Fibroblast of the aortic adventitia (primary cell): ENCODE measurements at regions not wholly inside any gene's neighbourhood (a gene's known extent, or its start where the extent isn't known, plus 50 kb on each side); places are given as distances from the start of the nearest gene placed in this dataset.

Source experiments
- DNase-seq: peaks from one replicate; pipeline ENCODE4 v3.0.0-alpha.2; 2010; ENCODE audit warnings: low read depth
- H3K4me3 ChIP-seq: 2 replicates; pipeline ENCODE4 v1.5.1; 2011; ENCODE audit warnings: low read depth, mild to moderate bottlenecking, control low read depth, low read length, moderate library complexity
- CTCF ChIP-seq: IDR thresholded peaks from 2 replicates; pipeline ENCODE4 v1.5.1; 2011; ENCODE audit warnings: mild to moderate bottlenecking, low read length, control low read depth, inconsistent platforms; ENCODE audit not compliant: insufficient read depth

GRCh38 chr1:187920976-187921375, 1092.2 kb downstream of the PLA2G4A start:
- DNase-seq: no peak
- no peak for TF ChIP-seq CTCF

GRCh38 chr1:187921426-187921825, 1092.7 kb downstream of the PLA2G4A start:
- no peak for DNase-seq

More at GRCh38 chr1:187920976-187921375, 1092.2 kb downstream of the PLA2G4A start:
- H3K4me3 ChIP-seq: no peak overlapping the region

GRCh38 chr1:187922255-187922654, 1093.5 kb downstream of the PLA2G4A start:
- no peak for DNase-seq
- no peak overlapping the region for H3K4me3 ChIP-seq
- no peak for TF ChIP-seq CTCF

More at GRCh38 chr1:187921426-187921825, 1092.7 kb downstream of the PLA2G4A start:
- TF ChIP-seq CTCF: no peak
- no peak overlapping the region for H3K4me3 ChIP-seq

GRCh38 chr1:187924252-187924651, 1095.5 kb downstream of the PLA2G4A start:
- no peak for TF ChIP-seq CTCF
- no peak overlapping the region for H3K4me3 ChIP-seq
- no peak for DNase-seq

- no peak overlapping the region for H3K4me3 ChIP-seq
- peak; percentile 0 for DNase-seq
- TF ChIP-seq CTCF: no peak
These were observed 1099.5 kb downstream of the PLA2G4A start for GRCh38 chr1:187928288-187928687.

- H3K4me3 ChIP-seq: no peak overlapping the region
- no peak for TF ChIP-seq CTCF
- DNase-seq: no peak
These were observed 1099.9 kb downstream of the PLA2G4A start for GRCh38 chr1:187928696-187929095.

GRCh38 chr1:187931776-187932175, 1103.0 kb downstream of the PLA2G4A start:
- TF ChIP-seq CTCF: no peak
- DNase-seq: no peak
- H3K4me3 ChIP-seq: no peak overlapping the region
